Breast epithelium (tissue), 3 donors: ENCODE measurements at regions not wholly inside any gene's neighbourhood (a gene's known extent, or its start where the extent isn't known, plus 50 kb on each side); places are given as distances from the start of the nearest gene placed in this dataset.

Source experiments
- POLR2AphosphoS5 ChIP-seq, 3 donors: sonication (generic); formaldehyde crosslinking; IDR thresholded peaks; one replicate each; pipeline ENCODE4 v1.6.1; 2017; ENCODE audit warnings: antibody characterized with exemption in 3 of 3
- TF ChIP-seq, protein P1 (sequence below), 3 donors: fragments of 450-650 bp; IDR thresholded peaks; one replicate each; pipeline ENCODE4 v1.5.1; 2016 to 2017; ENCODE audit warnings: antibody characterized with exemption in 3 of 3, mild to moderate bottlenecking in 3 of 3, moderate library complexity in 3 of 3

- TF ChIP-seq, protein P1, sequence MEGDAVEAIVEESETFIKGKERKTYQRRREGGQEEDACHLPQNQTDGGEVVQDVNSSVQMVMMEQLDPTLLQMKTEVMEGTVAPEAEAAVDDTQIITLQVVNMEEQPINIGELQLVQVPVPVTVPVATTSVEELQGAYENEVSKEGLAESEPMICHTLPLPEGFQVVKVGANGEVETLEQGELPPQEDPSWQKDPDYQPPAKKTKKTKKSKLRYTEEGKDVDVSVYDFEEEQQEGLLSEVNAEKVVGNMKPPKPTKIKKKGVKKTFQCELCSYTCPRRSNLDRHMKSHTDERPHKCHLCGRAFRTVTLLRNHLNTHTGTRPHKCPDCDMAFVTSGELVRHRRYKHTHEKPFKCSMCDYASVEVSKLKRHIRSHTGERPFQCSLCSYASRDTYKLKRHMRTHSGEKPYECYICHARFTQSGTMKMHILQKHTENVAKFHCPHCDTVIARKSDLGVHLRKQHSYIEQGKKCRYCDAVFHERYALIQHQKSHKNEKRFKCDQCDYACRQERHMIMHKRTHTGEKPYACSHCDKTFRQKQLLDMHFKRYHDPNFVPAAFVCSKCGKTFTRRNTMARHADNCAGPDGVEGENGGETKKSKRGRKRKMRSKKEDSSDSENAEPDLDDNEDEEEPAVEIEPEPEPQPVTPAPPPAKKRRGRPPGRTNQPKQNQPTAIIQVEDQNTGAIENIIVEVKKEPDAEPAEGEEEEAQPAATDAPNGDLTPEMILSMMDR (IDR thresholded peaks at IDR 0.05): no peak
- no peak for TF ChIP-seq POLR2AphosphoS5 (IDR thresholded peaks at IDR 0.05)
Observed at GRCh38 chr6:7672066-7673062, 53.5 kb upstream of the BMP6 start.
